HCT116 (cell line): ENCODE measurements at regions not wholly inside any gene's neighbourhood (a gene's known extent, or its start where the extent isn't known, plus 50 kb on each side); places are given as distances from the start of the nearest gene placed in this dataset.

Experiments used
- ATAC-seq: fragments of 200-7000 bp; cut with Tn5 transposase; 2 replicates; pipeline ENCODE4 v1.9.1; 2020; ENCODE audit warnings: mild to moderate bottlenecking, moderate library complexity
- BruUV-seq: library from RNA; stranded (reverse); fragments of 400-500 nt; replicated peaks from 2 replicates; lab custom pipeline; 2021; lab: Mats Ljungman, UMichigan
- CTCF ChIA-PET: fragments of 300-600 bp; sonication (Branson Sonifier 250); formaldehyde crosslinking; loops from one replicate; lab custom pipeline; 2021; ENCODE audit warnings: antibody characterized with exemption; lab: Charles Lee
- POLR2A ChIA-PET: fragments of 300-600, 350-600 bp; sonication (Branson Sonifier 250); formaldehyde crosslinking; loops from one replicate; lab custom pipeline; 2021; ENCODE audit warnings: antibody characterized with exemption; lab: Charles Lee
- RAD21 ChIA-PET, 2 experiments: fragments of 300-600 bp; sonication (Branson Sonifier 250); formaldehyde crosslinking; loops; one replicate each; lab custom pipeline; 2023; ENCODE audit warnings: low total read pairs in 2 of 2; ENCODE audit not compliant: uncharacterized antibody in 2 of 2, unreplicated experiment in 2 of 2, low non-redundant PET in 1 of 2; lab: Charles Lee
- DNase-seq: peaks from one replicate; pipeline ENCODE4 v3.0.0-alpha.2; 2010; ENCODE audit warnings: low read depth, low spot score
- H2AFZ ChIP-seq: fragments of 200-600 bp; shearing (Covaris generic), sonication (generic); 2 replicates; pipeline ENCODE4 v1.6.1; 2017; ENCODE audit warnings: low read depth, mixed run types, mixed read lengths, antibody characterized with exemption, low read length; ENCODE audit not compliant: poor library complexity, severe bottlenecking
- H3K27ac ChIP-seq: 2 replicates; pipeline ENCODE4 v1.5.1; 2012; ENCODE audit warnings: low read depth, low read length
- H3K27me3 ChIP-seq: fragments of 200-600 bp; sonication (generic); 2 replicates; pipeline ENCODE4 v1.6.1; 2016; ENCODE audit warnings: mixed run types, low read length, mixed read lengths; ENCODE audit not compliant: insufficient read depth
- H3K36me3 ChIP-seq, 2 experiments: fragments of 200-500 bp in 1 of 2; fragments of 200-600 bp in 1 of 2; sonication (Bioruptor generic) in 1 of 2; sonication (generic) in 1 of 2; 2 replicates each; pipeline versions ENCODE4 v1.5.1 to v1.6.1; 2014 to 2016; ENCODE audit warnings: low read length in 2 of 2, inconsistent platforms in 1 of 2, mixed read lengths in 1 of 2, mixed run types in 1 of 2; ENCODE audit not compliant: insufficient read depth in 2 of 2, control insufficient read depth in 1 of 2
- H3K4me1 ChIP-seq, 2 experiments: fragments of 200-600 bp in 1 of 2; sonication (generic) in 1 of 2; 2 replicates each; pipeline versions ENCODE4 v1.5.1 to v1.6.1; 2012 to 2017; ENCODE audit warnings: low read length in 2 of 2, inconsistent platforms in 1 of 2, mild to moderate bottlenecking in 1 of 2, mixed read lengths in 1 of 2, mixed run types in 1 of 2, moderate library complexity in 1 of 2; ENCODE audit not compliant: insufficient read depth in 2 of 2, control insufficient read depth in 1 of 2
- H3K4me2 ChIP-seq: fragments of 200-600 bp; sonication (generic); 2 replicates; pipeline ENCODE4 v1.6.1; 2017; ENCODE audit warnings: mixed run types, low read length, mixed read lengths
- H3K4me3 ChIP-seq, 2 experiments: fragments of 200-600 bp in 1 of 2; sonication (generic) in 1 of 2; replicated peaks in 1 of 2; 2 replicates each; pipeline ENCODE4 v1.5.1; 2011 to 2016; ENCODE audit warnings: low read length in 2 of 2, control low read depth in 1 of 2, low read depth in 1 of 2, mild to moderate bottlenecking in 1 of 2, mixed read lengths in 1 of 2, mixed run types in 1 of 2
- H3K79me2 ChIP-seq: fragments of 200-600 bp; sonication (generic); 2 replicates; pipeline ENCODE4 v1.6.1; 2017; ENCODE audit warnings: mild to moderate bottlenecking, mixed run types, low read length, moderate library complexity, mixed read lengths; ENCODE audit not compliant: insufficient read depth
- H3K9ac ChIP-seq: fragments of 200-600 bp; sonication (generic); 2 replicates; pipeline ENCODE4 v1.6.1; 2016; ENCODE audit warnings: low read length, mixed read lengths
- H3K9me2 ChIP-seq: fragments of 200-600 bp; sonication (generic), shearing (Covaris generic); 2 replicates; pipeline ENCODE4 v1.6.1; 2017; ENCODE audit warnings: mixed run types, mild to moderate bottlenecking, moderate library complexity; ENCODE audit not compliant: insufficient read depth
- H3K9me3 ChIP-seq, 2 experiments: fragments of 200-500 bp in 1 of 2; fragments of 200-600 bp in 1 of 2; sonication (Bioruptor generic) in 1 of 2; sonication (generic) in 1 of 2; 2 replicates each; pipeline ENCODE4 v1.6.1; 2014 to 2017; ENCODE audit warnings: low read length in 2 of 2, mixed read lengths in 2 of 2, inconsistent platforms in 1 of 2, low read depth in 1 of 2, mild to moderate bottlenecking in 1 of 2, mixed run types in 1 of 2, moderate library complexity in 1 of 2; ENCODE audit not compliant: control insufficient read depth in 1 of 2, insufficient read depth in 1 of 2
- H4K20me1 ChIP-seq: fragments of 200-600 bp; sonication (generic), shearing (Covaris generic); 2 replicates; pipeline ENCODE4 v1.6.1; 2017; ENCODE audit warnings: mixed run types, mild to moderate bottlenecking, moderate library complexity; ENCODE audit not compliant: insufficient read depth
- CBX3 ChIP-seq: IDR thresholded peaks from 2 replicates; pipeline ENCODE4 v1.6.1; 2012; ENCODE audit warnings: low read depth
- CEBPB ChIP-seq: IDR thresholded peaks from 2 replicates; pipeline ENCODE4 v1.6.1; 2012; ENCODE audit warnings: low read depth
- EZH2 ChIP-seq: fragments of 200-600 bp; sonication (generic); IDR thresholded peaks from 2 replicates; pipeline ENCODE4 v1.6.1; 2017; ENCODE audit warnings: antibody characterized with exemption, mixed run types
- EZH2phosphoT487 ChIP-seq: fragments of 200-600 bp; IDR thresholded peaks from 2 replicates; pipeline ENCODE4 v1.6.1; 2018; ENCODE audit warnings: antibody characterized with exemption, borderline replicate concordance
- FOSL1 ChIP-seq: IDR thresholded peaks from 2 replicates; pipeline ENCODE4 v1.6.1; 2012; ENCODE audit warnings: low read depth
- JUND ChIP-seq: IDR thresholded peaks from 2 replicates; pipeline ENCODE4 v1.6.1; 2012
- RAD21 ChIP-seq: IDR thresholded peaks from 2 replicates; pipeline ENCODE4 v1.6.1; 2012; ENCODE audit warnings: low read depth, mild to moderate bottlenecking
- SIN3A ChIP-seq: IDR thresholded peaks from 2 replicates; pipeline ENCODE4 v1.6.1; 2012; ENCODE audit warnings: low read depth
- SRF ChIP-seq: IDR thresholded peaks from 2 replicates; pipeline ENCODE4 v1.6.1; 2012; ENCODE audit warnings: low read depth
- ZFX ChIP-seq: fragments of 450-650 bp; IDR thresholded peaks from 2 replicates; pipeline ENCODE4 v1.6.1; 2017
- intact Hi-C: fragments of 100-400 bp; cut with micrococcal nuclease; formaldehyde crosslinking; loops from 2 replicates; pipeline ENCODE4 v1.10.0; 2022
- TF ChIP-seq, protein P1 (sequence below): IDR thresholded peaks from 2 replicates; pipeline ENCODE4 v1.6.1; 2011; ENCODE audit warnings: mild to moderate bottlenecking, low read length, moderate library complexity; ENCODE audit not compliant: insufficient replicate concordance; ENCODE audit errors: extremely low read depth
- TF ChIP-seq, protein P2 (sequence below), 3 experiments: fragments of 200-600 bp in 1 of 3; sonication (generic) in 1 of 3; IDR thresholded peaks in 2 of 3; conservative IDR thresholded peaks in 1 of 3; 2 replicates each; pipeline ENCODE4 v1.5.1; 2012 to 2017; ENCODE audit warnings: low read depth in 2 of 3, low read length in 2 of 3, antibody characterized with exemption in 1 of 3, borderline replicate concordance in 1 of 3, control low read depth in 1 of 3, mild to moderate bottlenecking in 1 of 3, mixed read lengths in 1 of 3, mixed run types in 1 of 3, moderate library complexity in 1 of 3; ENCODE audit not compliant: insufficient read depth in 1 of 3
- TF ChIP-seq, protein P3 (sequence below): IDR thresholded peaks from 2 replicates; pipeline ENCODE4 v1.6.1; 2012

DNA sequence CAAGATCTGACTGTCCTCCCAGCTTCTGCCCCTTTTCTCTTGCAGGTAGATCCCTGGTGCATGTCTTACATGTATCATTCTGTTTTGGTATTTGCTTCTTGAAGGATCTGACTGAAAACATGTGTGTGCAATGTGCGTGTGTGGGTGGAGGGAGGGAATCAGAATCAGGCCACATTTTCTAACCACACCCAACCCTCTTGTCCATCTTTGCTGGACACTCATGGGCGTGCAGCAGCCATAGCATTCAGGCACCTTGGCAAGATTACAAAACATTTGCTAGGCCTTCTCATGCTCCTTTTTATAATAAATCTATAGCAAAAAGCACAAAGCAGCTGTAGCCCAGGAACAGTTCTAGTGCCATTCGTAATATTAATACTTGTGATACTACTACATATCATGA, 233.6 kb upstream of the E2F7 start (continued):
- TF ChIP-seq, protein P1, sequence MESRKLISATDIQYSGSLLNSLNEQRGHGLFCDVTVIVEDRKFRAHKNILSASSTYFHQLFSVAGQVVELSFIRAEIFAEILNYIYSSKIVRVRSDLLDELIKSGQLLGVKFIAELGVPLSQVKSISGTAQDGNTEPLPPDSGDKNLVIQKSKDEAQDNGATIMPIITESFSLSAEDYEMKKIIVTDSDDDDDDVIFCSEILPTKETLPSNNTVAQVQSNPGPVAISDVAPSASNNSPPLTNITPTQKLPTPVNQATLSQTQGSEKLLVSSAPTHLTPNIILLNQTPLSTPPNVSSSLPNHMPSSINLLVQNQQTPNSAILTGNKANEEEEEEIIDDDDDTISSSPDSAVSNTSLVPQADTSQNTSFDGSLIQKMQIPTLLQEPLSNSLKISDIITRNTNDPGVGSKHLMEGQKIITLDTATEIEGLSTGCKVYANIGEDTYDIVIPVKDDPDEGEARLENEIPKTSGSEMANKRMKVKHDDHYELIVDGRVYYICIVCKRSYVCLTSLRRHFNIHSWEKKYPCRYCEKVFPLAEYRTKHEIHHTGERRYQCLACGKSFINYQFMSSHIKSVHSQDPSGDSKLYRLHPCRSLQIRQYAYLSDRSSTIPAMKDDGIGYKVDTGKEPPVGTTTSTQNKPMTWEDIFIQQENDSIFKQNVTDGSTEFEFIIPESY: no peak
- TF ChIP-seq EZH2phosphoT487: no peak
- TF ChIP-seq, all 23 proteins: peak for 0

DNA sequence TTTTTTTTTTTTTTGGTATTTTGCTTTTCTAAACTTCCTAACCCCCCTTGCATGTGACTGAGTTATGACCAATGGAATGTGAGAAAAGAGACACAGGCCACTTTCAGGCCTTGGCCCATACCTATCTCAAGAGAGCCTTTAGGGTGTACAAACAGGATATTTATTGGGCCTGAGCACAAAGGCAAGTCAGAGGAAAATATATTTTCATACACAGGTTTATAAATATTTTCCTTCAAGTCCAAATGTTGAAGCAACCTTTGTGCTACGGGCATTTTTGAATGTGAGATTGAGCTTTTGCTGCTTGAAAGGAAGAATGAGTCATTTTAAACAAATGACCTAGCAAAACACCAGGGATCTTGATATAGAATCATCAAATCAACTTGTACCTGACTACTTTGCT, 228.6 kb upstream of the E2F7 start:
- H3K9me2 ChIP-seq: no peaks in the 10 kb centered on the region
- no peak overlapping the region for H3K4me3 ChIP-seq
- no peaks in the 10 kb centered on the region for H3K36me3 ChIP-seq
- no peak overlapping the region for H3K27ac ChIP-seq
- BruUV-seq: no TSS peak
- intact Hi-C loops: no loop called here
- no peak overlapping the region for H2AFZ ChIP-seq
- no peaks in the 10 kb centered on the region for H3K4me1 ChIP-seq
- no peak overlapping the region for H3K9ac ChIP-seq
- H3K4me2 ChIP-seq: no peak overlapping the region
- no peaks in the 10 kb centered on the region for H3K79me2 ChIP-seq
- H3K27me3 ChIP-seq: no peaks in the 10 kb centered on the region
- ChIA-PET POLR2A (no interaction called here), RAD21 (no interaction called here), CTCF (no interaction called here)
- no peak for TF ChIP-seq EZH2phosphoT487
- TF ChIP-seq CBX3: no peak
- no peaks in the 10 kb centered on the region for H4K20me1 ChIP-seq
- DNase-seq (no peak), ATAC-seq (no peak)
- no peaks in the 10 kb centered on the region for H3K9me3 ChIP-seq

DNA sequence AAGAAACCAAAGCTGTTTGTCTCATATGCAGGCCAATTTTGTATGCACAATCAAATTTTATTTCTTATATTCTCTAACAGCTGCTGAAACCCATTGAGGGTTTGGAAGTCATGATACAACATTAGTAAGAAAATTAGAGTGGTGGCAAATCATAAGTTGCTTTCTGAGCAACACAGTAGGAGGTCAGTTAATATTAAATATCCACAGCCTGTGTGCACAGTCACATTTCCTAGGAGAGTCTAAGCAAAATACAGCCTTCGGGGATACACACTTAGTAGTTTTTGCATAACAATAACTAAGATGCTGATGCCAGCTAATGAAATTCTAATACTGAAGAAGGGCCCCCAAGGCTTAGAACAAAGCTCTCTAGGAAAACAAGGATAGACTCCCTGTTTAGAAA, 209.6 kb upstream of the E2F7 start:
- Histone ChIP-seq H3K4me3 (no peak overlapping the region), H3K9me2 (no peaks in the 10 kb centered on the region), H3K4me1 (no peaks in the 10 kb centered on the region), H3K36me3 (no peaks in the 10 kb centered on the region), H3K4me2 (no peak overlapping the region), H4K20me1 (no peaks in the 10 kb centered on the region), H3K9me3 (no peaks in the 10 kb centered on the region), H3K27me3 (no peaks in the 10 kb centered on the region), H3K27ac (no peak overlapping the region), H3K9ac (no peak overlapping the region), H3K79me2 (no peaks in the 10 kb centered on the region), H2AFZ (no peak overlapping the region)
- no peak for DNase-seq
- no TSS peak for BruUV-seq
- POLR2A ChIA-PET: no interaction called here
- RAD21 ChIA-PET: no interaction called here
- intact Hi-C loops: no loop called here
- no peak for ATAC-seq
- CTCF ChIA-PET: no interaction called here
- no peak for TF ChIP-seq RAD21
- TF ChIP-seq, protein P2, sequence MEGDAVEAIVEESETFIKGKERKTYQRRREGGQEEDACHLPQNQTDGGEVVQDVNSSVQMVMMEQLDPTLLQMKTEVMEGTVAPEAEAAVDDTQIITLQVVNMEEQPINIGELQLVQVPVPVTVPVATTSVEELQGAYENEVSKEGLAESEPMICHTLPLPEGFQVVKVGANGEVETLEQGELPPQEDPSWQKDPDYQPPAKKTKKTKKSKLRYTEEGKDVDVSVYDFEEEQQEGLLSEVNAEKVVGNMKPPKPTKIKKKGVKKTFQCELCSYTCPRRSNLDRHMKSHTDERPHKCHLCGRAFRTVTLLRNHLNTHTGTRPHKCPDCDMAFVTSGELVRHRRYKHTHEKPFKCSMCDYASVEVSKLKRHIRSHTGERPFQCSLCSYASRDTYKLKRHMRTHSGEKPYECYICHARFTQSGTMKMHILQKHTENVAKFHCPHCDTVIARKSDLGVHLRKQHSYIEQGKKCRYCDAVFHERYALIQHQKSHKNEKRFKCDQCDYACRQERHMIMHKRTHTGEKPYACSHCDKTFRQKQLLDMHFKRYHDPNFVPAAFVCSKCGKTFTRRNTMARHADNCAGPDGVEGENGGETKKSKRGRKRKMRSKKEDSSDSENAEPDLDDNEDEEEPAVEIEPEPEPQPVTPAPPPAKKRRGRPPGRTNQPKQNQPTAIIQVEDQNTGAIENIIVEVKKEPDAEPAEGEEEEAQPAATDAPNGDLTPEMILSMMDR (IDR thresholded peaks at IDR 0.05 in 2 of 3, conservative IDR thresholded peaks at IDR 0.05 in 1 of 3; ENCODE audit: borderline replicate concordance in 1 of 3, insufficient read depth in 1 of 3, low read depth in 2 of 3, low read length in 2 of 3): no peak
- TF ChIP-seq JUND: no peak
- no peak for TF ChIP-seq EZH2
- TF ChIP-seq FOSL1: no peak
- TF ChIP-seq SRF: no peak
- no peak for TF ChIP-seq CEBPB
- no peak for TF ChIP-seq ZFX
- TF ChIP-seq, protein P3, sequence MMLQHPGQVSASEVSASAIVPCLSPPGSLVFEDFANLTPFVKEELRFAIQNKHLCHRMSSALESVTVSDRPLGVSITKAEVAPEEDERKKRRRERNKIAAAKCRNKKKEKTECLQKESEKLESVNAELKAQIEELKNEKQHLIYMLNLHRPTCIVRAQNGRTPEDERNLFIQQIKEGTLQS: no peak
- no peak for TF ChIP-seq CBX3
- no peak for TF ChIP-seq SIN3A
